ENCODE measurements at regions not wholly inside any gene's neighbourhood (a gene's known extent, or its start where the extent isn't known, plus 50 kb on each side); places are given as distances from the start of the nearest gene placed in this dataset.
A peak's percentile ranks its signal among the peaks of the same experiment; 100 is the strongest.
"Not testable (repeated sequence)": the region's sequence is repeated elsewhere in the genome, so short reads cannot be mapped to it uniquely, and the experiment has no call there.

- no peak for DNase-seq (ENCODE audit: low read depth in 2 of 2)
- no peak overlapping the region for H3K4me3 ChIP-seq (replicated peaks in 1 of 2; ENCODE audit: low read depth in 2 of 2, low read length in 2 of 2)
- TF ChIP-seq, protein P1, sequence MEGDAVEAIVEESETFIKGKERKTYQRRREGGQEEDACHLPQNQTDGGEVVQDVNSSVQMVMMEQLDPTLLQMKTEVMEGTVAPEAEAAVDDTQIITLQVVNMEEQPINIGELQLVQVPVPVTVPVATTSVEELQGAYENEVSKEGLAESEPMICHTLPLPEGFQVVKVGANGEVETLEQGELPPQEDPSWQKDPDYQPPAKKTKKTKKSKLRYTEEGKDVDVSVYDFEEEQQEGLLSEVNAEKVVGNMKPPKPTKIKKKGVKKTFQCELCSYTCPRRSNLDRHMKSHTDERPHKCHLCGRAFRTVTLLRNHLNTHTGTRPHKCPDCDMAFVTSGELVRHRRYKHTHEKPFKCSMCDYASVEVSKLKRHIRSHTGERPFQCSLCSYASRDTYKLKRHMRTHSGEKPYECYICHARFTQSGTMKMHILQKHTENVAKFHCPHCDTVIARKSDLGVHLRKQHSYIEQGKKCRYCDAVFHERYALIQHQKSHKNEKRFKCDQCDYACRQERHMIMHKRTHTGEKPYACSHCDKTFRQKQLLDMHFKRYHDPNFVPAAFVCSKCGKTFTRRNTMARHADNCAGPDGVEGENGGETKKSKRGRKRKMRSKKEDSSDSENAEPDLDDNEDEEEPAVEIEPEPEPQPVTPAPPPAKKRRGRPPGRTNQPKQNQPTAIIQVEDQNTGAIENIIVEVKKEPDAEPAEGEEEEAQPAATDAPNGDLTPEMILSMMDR (IDR thresholded peaks at IDR 0.05; ENCODE audit: low read depth, low read length), result no peak
Observed at GRCh38 chr5:57358796-57359592, 123.6 kb downstream of the ACTBL2 start.

DNA sequence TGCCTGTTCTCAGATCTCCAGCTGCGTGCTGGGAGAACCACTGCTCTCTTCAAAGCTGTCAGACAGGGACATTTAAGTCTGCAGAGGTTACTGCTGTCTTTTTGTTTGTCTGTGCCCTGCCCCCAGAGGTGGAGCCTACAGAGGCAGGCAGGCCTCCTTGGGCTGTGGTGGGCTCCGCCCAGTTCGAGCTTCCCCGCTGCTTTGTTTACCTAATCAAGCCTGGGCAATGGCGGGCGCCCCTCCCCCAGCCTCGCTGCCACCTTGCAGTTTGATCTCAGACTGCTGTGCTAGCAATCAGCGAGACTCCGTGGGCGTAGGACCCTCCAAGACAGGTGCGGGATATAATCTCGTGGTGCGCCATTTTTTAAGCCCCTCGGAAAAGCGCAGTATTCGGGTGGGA is 125.8 kb downstream of the ACTBL2 start:
- DNase-seq (ENCODE audit: low read depth in 2 of 2); H3K4me3 ChIP-seq (replicated peaks in 1 of 2; ENCODE audit: low read depth in 2 of 2, low read length in 2 of 2): not testable (repeated sequence)

- TF ChIP-seq, protein P1 (IDR thresholded peaks at IDR 0.05; ENCODE audit: low read depth, low read length), result no peak
- no peak overlapping the region for H3K4me3 ChIP-seq (replicated peaks in 1 of 2; ENCODE audit: low read depth in 2 of 2, low read length in 2 of 2)
- DNase-seq (ENCODE audit: low read depth in 2 of 2), result peak in 1 of 2 donors; percentile 32
Observed at GRCh38 chr5:57349214-57349613, 133.4 kb downstream of the ACTBL2 start.

GRCh38 chr5:57348376-57349140 is 134.1 kb downstream of the ACTBL2 start:
- H3K4me3 ChIP-seq (replicated peaks in 1 of 2; ENCODE audit: low read depth in 2 of 2, low read length in 2 of 2), result no peak overlapping the region
- peak in 1 of 2 donors; percentile 84 for DNase-seq (ENCODE audit: low read depth in 2 of 2)
- TF ChIP-seq, protein P1 (IDR thresholded peaks at IDR 0.05; ENCODE audit: low read depth, low read length), result no peak

- H3K4me3 ChIP-seq (replicated peaks in 1 of 2; ENCODE audit: low read depth in 2 of 2, low read length in 2 of 2), result no peak overlapping the region
- peak; percentile 66 to 74 for DNase-seq (ENCODE audit: low read depth in 2 of 2)
- TF ChIP-seq, protein P1 (IDR thresholded peaks at IDR 0.05; ENCODE audit: low read depth, low read length), result no peak
Observed at GRCh38 chr5:57346328-57346727, 136.3 kb downstream of the ACTBL2 start.

- TF ChIP-seq, protein P1 (IDR thresholded peaks at IDR 0.05; ENCODE audit: low read depth, low read length), result no peak
- H3K4me3 ChIP-seq (replicated peaks in 1 of 2; ENCODE audit: low read depth in 2 of 2, low read length in 2 of 2), result no peak overlapping the region
- peak in 1 of 2 donors; percentile 57 for DNase-seq (ENCODE audit: low read depth in 2 of 2)
Observed at GRCh38 chr5:57341380-57341979, 141.1 kb downstream of the ACTBL2 start.

GRCh38 chr5:57340681-57341080 is 141.9 kb downstream of the ACTBL2 start:
- H3K4me3 ChIP-seq (replicated peaks in 1 of 2; ENCODE audit: low read depth in 2 of 2, low read length in 2 of 2), result no peak overlapping the region
- TF ChIP-seq, protein P1 (IDR thresholded peaks at IDR 0.05; ENCODE audit: low read depth, low read length), result no peak

More at GRCh38 chr5:57340681-57341080, 141.9 kb downstream of the ACTBL2 start:
- DNase-seq (ENCODE audit: low read depth in 2 of 2), result no peak

All from cardiac fibroblast (primary cell).